ENCODE measurements at regions not wholly inside any gene's neighbourhood (a gene's known extent, or its start where the extent isn't known, plus 50 kb on each side); places are given as distances from the start of the nearest gene placed in this dataset.

DNA sequence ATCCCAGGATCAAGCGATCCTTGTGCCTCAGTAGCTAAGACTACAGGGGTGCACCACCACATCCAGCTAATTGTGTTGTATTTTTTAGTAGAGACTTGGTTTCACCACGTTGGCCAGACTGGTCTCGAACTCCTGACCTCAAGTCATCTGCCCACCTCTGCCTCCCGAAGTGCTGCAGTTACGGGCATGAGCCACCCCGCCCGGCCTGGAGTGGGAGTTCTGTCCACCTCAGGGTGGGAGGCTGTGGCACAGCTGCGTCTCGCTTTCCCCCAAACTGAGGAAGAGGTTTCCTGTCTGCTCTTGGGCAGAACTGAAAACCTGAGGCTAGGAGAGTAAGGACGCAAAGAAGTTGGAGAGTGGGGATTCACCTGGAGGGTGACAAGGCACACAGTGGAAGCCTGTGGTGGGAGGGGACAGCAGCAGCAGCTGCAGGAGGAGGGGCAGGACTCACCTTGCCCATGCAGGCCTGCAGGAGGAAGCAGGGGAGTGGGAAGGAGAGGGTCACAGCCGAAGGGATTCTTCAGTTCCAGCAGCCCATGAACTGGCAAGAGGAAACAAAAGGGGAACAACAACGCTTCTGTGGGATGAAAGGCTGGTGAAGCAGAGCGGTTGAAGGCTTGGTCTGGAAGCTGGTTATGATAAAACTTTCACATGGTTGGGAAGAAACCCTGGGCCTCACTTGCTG lies 181.4 kb downstream of the GAS1 start:
- H3K27me3 Mint-ChIP-seq: no peaks in the 10 kb centered on the region
- no peaks in the 10 kb centered on the region for H3K36me3 Mint-ChIP-seq
- no peak for TF ChIP-seq CTCF (conservative IDR thresholded peaks at IDR 0.05)
- H3K9me3 Mint-ChIP-seq: no peaks in the 10 kb centered on the region
- no peak overlapping the region for H3K4me3 Mint-ChIP-seq
- H3K4me1 Mint-ChIP-seq (ENCODE audit: unreplicated experiment): peaks cover 13% of the 10 kb centered on the region
- H3K27ac Mint-ChIP-seq: no peak overlapping the region
- no peak for DNase-seq (ENCODE audit: extremely low spot score, unreplicated experiment)

GRCh38 chr9:86764671-86765343 lies 182.5 kb downstream of the GAS1 start:
- H3K9me3 Mint-ChIP-seq: peaks cover 3% of the 10 kb centered on the region
- no peaks in the 10 kb centered on the region for H3K27me3 Mint-ChIP-seq
- no peak for TF ChIP-seq CTCF (conservative IDR thresholded peaks at IDR 0.05)
- H3K36me3 Mint-ChIP-seq: no peaks in the 10 kb centered on the region
- peak overlapping the region; percentile 59 for H3K27ac Mint-ChIP-seq
- no peak for DNase-seq (ENCODE audit: extremely low spot score, unreplicated experiment)
- peaks cover 13% of the 10 kb centered on the region for H3K4me1 Mint-ChIP-seq (ENCODE audit: unreplicated experiment)
- no peak overlapping the region for H3K4me3 Mint-ChIP-seq

DNA sequence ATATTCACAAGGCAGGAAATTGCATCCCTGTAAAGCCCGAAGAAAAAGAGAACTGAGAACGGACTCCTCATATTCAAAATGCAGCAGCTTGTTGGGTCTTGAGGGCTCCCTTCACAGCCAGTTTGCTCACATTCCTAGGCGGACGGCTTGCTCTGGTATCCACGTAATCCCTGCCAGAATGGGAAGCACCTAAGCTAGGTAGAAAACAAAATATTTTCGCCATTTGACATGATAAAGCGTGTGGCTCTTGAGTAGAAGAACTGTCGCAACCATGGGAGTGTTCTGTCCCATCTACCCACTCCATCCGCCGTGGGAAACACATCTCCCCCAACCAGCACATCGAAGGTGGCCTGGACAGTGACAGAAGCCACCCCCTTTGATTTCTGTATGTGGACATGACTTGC lies 183.1 kb downstream of the GAS1 start:
- DNase-seq (ENCODE audit: extremely low spot score, unreplicated experiment): no peak
- H3K36me3 Mint-ChIP-seq: no peaks in the 10 kb centered on the region
- H3K4me3 Mint-ChIP-seq: peak overlapping the region; percentile 3
- peaks cover 4% of the 10 kb centered on the region for H3K9me3 Mint-ChIP-seq
- TF ChIP-seq CTCF (conservative IDR thresholded peaks at IDR 0.05): no peak
- H3K27ac Mint-ChIP-seq: peak overlapping the region; percentile 59
- peaks cover 13% of the 10 kb centered on the region for H3K4me1 Mint-ChIP-seq (ENCODE audit: unreplicated experiment)
- no peaks in the 10 kb centered on the region for H3K27me3 Mint-ChIP-seq

GRCh38 chr9:86763791-86764190 lies 183.5 kb downstream of the GAS1 start:
- peaks cover 13% of the 10 kb centered on the region for H3K4me1 Mint-ChIP-seq (ENCODE audit: unreplicated experiment)
- peaks cover 4% of the 10 kb centered on the region for H3K9me3 Mint-ChIP-seq
- H3K27me3 Mint-ChIP-seq: no peaks in the 10 kb centered on the region
- H3K27ac Mint-ChIP-seq: peak overlapping the region; percentile 59
- H3K36me3 Mint-ChIP-seq: no peaks in the 10 kb centered on the region
- no peak for DNase-seq (ENCODE audit: extremely low spot score, unreplicated experiment)
- H3K4me3 Mint-ChIP-seq: peak overlapping the region; percentile 3
- no peak for TF ChIP-seq CTCF (conservative IDR thresholded peaks at IDR 0.05)

GRCh38 chr9:86757382-86757720 lies 190.0 kb downstream of the GAS1 start:
- H3K27ac Mint-ChIP-seq: no peak overlapping the region
- H3K36me3 Mint-ChIP-seq: no peaks in the 10 kb centered on the region
- no peaks in the 10 kb centered on the region for H3K27me3 Mint-ChIP-seq
- TF ChIP-seq CTCF (conservative IDR thresholded peaks at IDR 0.05): no peak
- DNase-seq (ENCODE audit: extremely low spot score, unreplicated experiment): no peak
- H3K9me3 Mint-ChIP-seq: peaks cover 4% of the 10 kb centered on the region
- no peak overlapping the region for H3K4me3 Mint-ChIP-seq
- H3K4me1 Mint-ChIP-seq (ENCODE audit: unreplicated experiment): peaks cover 7% of the 10 kb centered on the region
